KMS-11 (cell line): ENCODE measurements at regions not wholly inside any gene's neighbourhood (a gene's known extent, or its start where the extent isn't known, plus 50 kb on each side); places are given as distances from the start of the nearest gene placed in this dataset.
"Not testable (repeated sequence)": the region's sequence is repeated elsewhere in the genome, so short reads cannot be mapped to it uniquely, and the experiment has no call there.

ENCODE experiments used
- H2AFZ ChIP-seq: fragments of 200-600 bp; sonication (generic); 2 replicates; pipeline ENCODE4 v1.6.1; 2016; ENCODE audit warnings: antibody characterized with exemption, mixed run types, low read depth
- H3K27ac ChIP-seq: fragments of 200-600 bp; sonication (generic); 2 replicates; pipeline ENCODE4 v1.6.1; 2016; ENCODE audit warnings: mild to moderate bottlenecking, mixed run types
- H3K27me3 ChIP-seq: fragments of 200-600 bp; sonication (generic); 2 replicates; pipeline ENCODE4 v1.6.1; 2017; ENCODE audit warnings: mild to moderate bottlenecking, low read depth, mixed run types, moderate library complexity; ENCODE audit not compliant: insufficient read depth
- H3K36me3 ChIP-seq: fragments of 200-600 bp; sonication (generic); 2 replicates; pipeline ENCODE4 v1.6.1; 2017; ENCODE audit warnings: mild to moderate bottlenecking, mixed run types; ENCODE audit not compliant: insufficient read depth
- H3K4me1 ChIP-seq: fragments of 200-600 bp; sonication (generic); 2 replicates; pipeline ENCODE4 v1.6.1; 2016; ENCODE audit warnings: mild to moderate bottlenecking, low read depth, mixed run types; ENCODE audit not compliant: poor library complexity, severe bottlenecking
- H3K4me2 ChIP-seq: fragments of 200-600 bp; sonication (generic); 2 replicates; pipeline ENCODE4 v1.7.0; 2016; ENCODE audit warnings: mild to moderate bottlenecking, mixed run types
- H3K4me3 ChIP-seq: fragments of 200-600 bp; sonication (generic); IDR thresholded peaks from 2 replicates; pipeline ENCODE4 v1.6.1; 2017; ENCODE audit warnings: low read depth, low read length, mixed read lengths; ENCODE audit not compliant: insufficient read depth
- H3K79me2 ChIP-seq: fragments of 200-600 bp; sonication (generic); 2 replicates; pipeline ENCODE4 v1.6.1; 2016; ENCODE audit warnings: low read depth, mixed run types; ENCODE audit not compliant: insufficient read depth
- H3K9ac ChIP-seq: fragments of 200-600 bp; sonication (generic); 2 replicates; pipeline ENCODE4 v1.6.1; 2016; ENCODE audit warnings: mild to moderate bottlenecking, mixed run types
- H4K20me1 ChIP-seq: fragments of 200-600 bp; sonication (generic); 2 replicates; pipeline ENCODE4 v1.6.1; 2016; ENCODE audit warnings: mild to moderate bottlenecking, mixed run types; ENCODE audit not compliant: insufficient read depth
- CTCF ChIP-seq: fragments of 200-600 bp; sonication (generic); conservative IDR thresholded peaks from 2 replicates; pipeline ENCODE4 v1.6.1; 2017; ENCODE audit warnings: low read depth, mild to moderate bottlenecking, antibody characterized with exemption, low read length, moderate library complexity, mixed read lengths

GRCh38 chr12:131425112-131426075 lies 285.5 kb upstream of the SFSWAP start:
- no peak overlapping the region for H3K9ac ChIP-seq
- H3K27me3 ChIP-seq: no peaks in the 10 kb centered on the region
- no peak overlapping the region for H3K4me3 ChIP-seq
- no peaks in the 10 kb centered on the region for H3K4me1 ChIP-seq
- H3K4me2 ChIP-seq: no peak overlapping the region
- no peak for TF ChIP-seq CTCF
- H3K36me3 ChIP-seq: no peaks in the 10 kb centered on the region
- no peak overlapping the region for H2AFZ ChIP-seq
- no peaks in the 10 kb centered on the region for H4K20me1 ChIP-seq
- H3K27ac ChIP-seq: no peak overlapping the region
- H3K79me2 ChIP-seq: no peaks in the 10 kb centered on the region

DNA sequence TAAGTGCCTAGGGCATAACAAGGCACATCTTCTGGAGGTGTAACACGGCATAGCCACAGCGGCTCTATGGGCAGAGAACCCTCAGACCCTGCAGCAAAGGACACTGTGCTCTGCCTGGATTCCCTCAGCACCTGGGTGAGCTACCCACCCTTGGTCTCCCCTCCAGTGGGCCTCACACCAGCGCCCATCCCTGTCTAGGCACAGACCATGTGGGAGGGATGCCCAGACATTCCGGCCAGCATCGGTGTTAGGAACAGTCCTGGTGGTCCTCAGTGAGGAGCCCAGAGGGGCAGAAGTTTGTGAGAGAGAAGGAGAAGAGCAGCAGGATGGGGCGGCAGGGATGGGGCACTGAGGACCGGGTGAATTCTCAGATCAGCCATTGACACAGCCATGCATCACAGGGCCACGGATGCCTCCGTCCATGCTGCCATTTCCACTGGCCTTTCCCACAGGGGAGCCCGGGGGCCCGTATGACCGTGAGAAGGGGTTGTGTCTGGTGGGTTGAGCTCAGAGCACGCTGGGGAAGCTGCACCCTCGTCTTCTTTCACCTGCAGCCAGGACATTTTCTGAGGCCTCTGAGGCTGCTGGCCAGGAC lies 282.7 kb upstream of the SFSWAP start:
- Histone ChIP-seq H4K20me1 (no peaks in the 10 kb centered on the region), H3K4me2 (no peak overlapping the region), H2AFZ (no peak overlapping the region), H3K27ac (no peak overlapping the region), H3K36me3 (no peaks in the 10 kb centered on the region), H3K4me3 (no peak overlapping the region), H3K79me2 (no peaks in the 10 kb centered on the region), H3K4me1 (no peaks in the 10 kb centered on the region), H3K9ac (no peak overlapping the region), H3K27me3 (no peaks in the 10 kb centered on the region)
- TF ChIP-seq CTCF: no peak

DNA sequence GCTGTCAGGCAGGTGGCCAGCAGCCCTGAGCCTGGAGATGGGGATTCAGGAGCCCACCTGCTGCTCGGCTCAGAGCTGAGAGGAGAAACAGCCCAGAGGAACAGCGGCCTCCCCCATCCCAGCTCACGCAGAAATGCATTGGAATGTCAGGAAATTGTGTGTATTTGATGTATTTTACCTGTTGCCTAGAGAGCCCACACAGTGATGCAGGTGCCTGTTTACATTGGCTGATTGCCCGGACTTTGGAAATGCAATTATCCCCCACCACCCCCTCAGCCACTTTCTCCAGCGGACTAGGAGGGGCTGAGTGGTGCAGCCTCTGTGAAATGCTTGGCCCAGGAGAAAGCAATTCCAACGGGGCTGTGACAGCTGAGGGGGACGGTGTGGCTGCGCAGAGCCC lies 281.7 kb upstream of the SFSWAP start:
- H3K4me1 ChIP-seq, H3K4me3 ChIP-seq, H4K20me1 ChIP-seq, H2AFZ ChIP-seq, H3K9ac ChIP-seq, H3K27me3 ChIP-seq, H3K27ac ChIP-seq, H3K4me2 ChIP-seq, H3K36me3 ChIP-seq, H3K79me2 ChIP-seq: not testable (repeated sequence)

GRCh38 chr12:131429697-131430096 lies 281.2 kb upstream of the SFSWAP start:
- not testable (repeated sequence) for H3K79me2 ChIP-seq, H3K36me3 ChIP-seq, H3K9ac ChIP-seq, H3K27ac ChIP-seq, H3K4me3 ChIP-seq, H3K4me2 ChIP-seq, H4K20me1 ChIP-seq, H3K4me1 ChIP-seq, H3K27me3 ChIP-seq, H2AFZ ChIP-seq

GRCh38 chr12:131430158-131430742 lies 280.6 kb upstream of the SFSWAP start:
- H3K27me3 ChIP-seq: no peaks in the 10 kb centered on the region
- no peaks in the 10 kb centered on the region for H3K79me2 ChIP-seq
- H3K36me3 ChIP-seq: no peaks in the 10 kb centered on the region
- H2AFZ ChIP-seq: no peak overlapping the region
- H3K9ac ChIP-seq: no peak overlapping the region
- H4K20me1 ChIP-seq: no peaks in the 10 kb centered on the region
- TF ChIP-seq CTCF: no peak
- no peak overlapping the region for H3K4me3 ChIP-seq
- no peak overlapping the region for H3K4me2 ChIP-seq
- no peaks in the 10 kb centered on the region for H3K4me1 ChIP-seq
- no peak overlapping the region for H3K27ac ChIP-seq

DNA sequence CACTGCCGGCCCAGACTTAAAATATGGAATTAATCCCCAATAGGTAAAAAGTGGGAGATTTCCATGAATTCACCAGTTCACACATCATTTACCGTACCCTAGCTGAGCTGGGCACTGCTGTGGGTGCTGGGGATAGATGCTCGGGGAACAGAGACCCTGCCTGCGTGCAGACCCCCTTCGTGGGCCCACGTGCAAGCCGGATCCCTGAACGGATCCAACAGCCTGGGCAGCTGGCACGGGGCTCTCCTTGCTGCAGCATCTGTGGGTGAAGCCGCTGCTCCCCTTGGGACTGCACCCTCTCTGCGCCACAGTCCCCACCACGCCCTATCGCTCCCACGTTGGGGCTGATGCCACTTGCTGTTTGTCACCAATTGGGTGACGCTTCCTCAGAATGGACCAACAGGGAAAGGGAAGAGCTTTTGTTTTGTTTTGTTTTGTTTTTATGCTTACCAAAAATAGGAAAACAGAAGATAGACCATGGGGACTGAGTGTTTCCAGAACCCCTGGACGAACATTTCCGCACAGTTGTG lies 279.7 kb upstream of the SFSWAP start:
- H3K79me2 ChIP-seq, H3K36me3 ChIP-seq, H4K20me1 ChIP-seq, H2AFZ ChIP-seq, H3K4me1 ChIP-seq, H3K27ac ChIP-seq, H3K9ac ChIP-seq, H3K4me3 ChIP-seq, H3K4me2 ChIP-seq, H3K27me3 ChIP-seq: not testable (repeated sequence)
